Skeletal muscle tissue (tissue), 3 donors: ENCODE measurements at regions not wholly inside any gene's neighbourhood (a gene's known extent, or its start where the extent isn't known, plus 50 kb on each side); places are given as distances from the start of the nearest gene placed in this dataset.

Source experiments
- H3K27ac ChIP-seq: one replicate; pipeline ENCODE4 v1.7.0; 2013; ENCODE audit warnings: mild to moderate bottlenecking, low read depth, low read length, inconsistent platforms
- H3K27me3 ChIP-seq, 3 donors: one replicate each; pipeline ENCODE4 v1.7.0; 2013; ENCODE audit warnings: low read length in 3 of 3; ENCODE audit not compliant: control insufficient read depth in 3 of 3, insufficient read depth in 3 of 3
- H3K36me3 ChIP-seq, 3 donors: one replicate each; pipeline ENCODE4 v1.7.0; 2013; ENCODE audit warnings: low read length in 3 of 3; ENCODE audit not compliant: control insufficient read depth in 3 of 3, insufficient read depth in 3 of 3
- H3K4me1 ChIP-seq, 3 donors: one replicate each; pipeline ENCODE4 v1.7.0; 2013; ENCODE audit warnings: low read length in 3 of 3, mild to moderate bottlenecking in 3 of 3; ENCODE audit not compliant: control insufficient read depth in 3 of 3, insufficient read depth in 3 of 3
- H3K4me3 ChIP-seq, 3 donors: one replicate each; pipeline ENCODE4 v1.7.0; 2013; ENCODE audit warnings: low read length in 3 of 3
- H3K9ac ChIP-seq, 3 donors: one replicate each; pipeline ENCODE4 v1.7.0; 2013; ENCODE audit warnings: low read length in 3 of 3, mild to moderate bottlenecking in 3 of 3, moderate library complexity in 2 of 3, low read depth in 1 of 3
- H3K9me3 ChIP-seq, 3 donors: one replicate each; pipeline ENCODE4 v1.7.0; 2013; ENCODE audit warnings: low read length in 3 of 3; ENCODE audit not compliant: control insufficient read depth in 3 of 3
- donor health status: Osteomylitis.

GRCh38 chr16:62692685-62693084, 656.4 kb upstream of the CDH8 start:
- Histone ChIP-seq H3K27ac (no peak overlapping the region), H3K9ac (no peak overlapping the region), H3K4me1 (no peaks in the 10 kb centered on the region), H3K36me3 (no peaks in the 10 kb centered on the region), H3K4me3 (no peak overlapping the region), H3K9me3 (peaks cover 0 to 2% (median 0%) of the 10 kb centered on the region in 3 donors), H3K27me3 (no peaks in the 10 kb centered on the region)

DNA sequence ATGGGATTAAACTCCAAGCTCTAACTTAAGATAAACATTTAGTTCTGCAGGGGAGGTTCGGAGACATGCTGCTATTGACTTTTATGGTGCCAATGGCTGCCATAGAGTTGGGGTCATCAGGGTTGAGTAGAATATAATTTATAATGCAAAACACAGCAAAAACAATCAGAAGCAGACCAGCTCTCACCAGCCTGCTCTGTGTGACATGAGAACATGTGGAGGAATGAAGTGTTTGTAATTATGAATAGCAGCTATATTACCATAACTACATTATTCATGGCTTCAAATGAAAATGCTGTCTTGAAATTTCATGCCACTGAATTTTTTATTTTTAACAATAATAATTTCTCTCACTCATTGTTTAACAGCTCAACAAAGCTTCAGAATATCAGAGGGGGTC, 645.6 kb upstream of the CDH8 start:
- Histone ChIP-seq H3K27me3 (no peaks in the 10 kb centered on the region), H3K9me3 (peaks cover 3 to 10% (median 4%) of the 10 kb centered on the region in 3 donors)

DNA sequence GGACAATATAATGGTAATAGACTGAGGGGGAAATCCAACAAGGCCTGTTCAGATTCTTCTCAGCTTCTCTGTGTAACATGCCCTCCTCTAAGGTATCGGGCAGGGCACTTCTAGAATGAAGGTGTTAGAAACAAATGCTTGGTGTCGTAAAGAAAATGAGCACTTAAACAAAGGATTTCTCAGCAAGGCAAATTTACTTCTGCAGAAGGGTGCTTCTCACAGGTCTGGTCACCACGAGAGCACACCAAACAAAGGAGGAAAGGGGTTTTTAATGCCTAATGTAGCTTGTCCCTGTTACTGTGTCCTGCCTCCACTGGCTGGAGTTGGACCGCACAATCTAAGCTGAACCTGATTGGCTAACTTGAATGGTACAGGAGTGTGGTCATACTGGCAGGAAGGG, 642.6 kb upstream of the CDH8 start:
- Histone ChIP-seq H3K4me3 (no peak overlapping the region), H3K9me3 (peaks cover 3 to 5% (median 4%) of the 10 kb centered on the region in 3 donors), H3K27me3 (no peaks in the 10 kb centered on the region), H3K27ac (no peak overlapping the region), H3K9ac (no peak overlapping the region), H3K36me3 (no peaks in the 10 kb centered on the region), H3K4me1 (no peaks in the 10 kb centered on the region)

More for the DNA sequence above, 645.6 kb upstream of the CDH8 start:
- Histone ChIP-seq H3K27ac (no peak overlapping the region), H3K4me1 (no peaks in the 10 kb centered on the region), H3K4me3 (no peak overlapping the region), H3K9ac (no peak overlapping the region), H3K36me3 (no peaks in the 10 kb centered on the region)

- Histone ChIP-seq H3K4me3 (no peak overlapping the region), H3K9ac (no peak overlapping the region), H3K27ac (no peak overlapping the region), H3K36me3 (no peaks in the 10 kb centered on the region), H3K27me3 (no peaks in the 10 kb centered on the region), H3K9me3 (peaks cover 0 to 5% (median 3%) of the 10 kb centered on the region in 3 donors), H3K4me1 (no peaks in the 10 kb centered on the region)
Measured at GRCh38 chr16:62676306-62676705, 640.1 kb upstream of the CDH8 start.

GRCh38 chr16:62665269-62665668, 629.0 kb upstream of the CDH8 start:
- H3K27me3 ChIP-seq = no peaks in the 10 kb centered on the region
- no peak overlapping the region for H3K27ac ChIP-seq
- H3K9me3 ChIP-seq = no peaks in the 10 kb centered on the region
- H3K9ac ChIP-seq = no peak overlapping the region
- no peaks in the 10 kb centered on the region for H3K4me1 ChIP-seq
- H3K4me3 ChIP-seq = no peak overlapping the region
- H3K36me3 ChIP-seq = no peaks in the 10 kb centered on the region

DNA sequence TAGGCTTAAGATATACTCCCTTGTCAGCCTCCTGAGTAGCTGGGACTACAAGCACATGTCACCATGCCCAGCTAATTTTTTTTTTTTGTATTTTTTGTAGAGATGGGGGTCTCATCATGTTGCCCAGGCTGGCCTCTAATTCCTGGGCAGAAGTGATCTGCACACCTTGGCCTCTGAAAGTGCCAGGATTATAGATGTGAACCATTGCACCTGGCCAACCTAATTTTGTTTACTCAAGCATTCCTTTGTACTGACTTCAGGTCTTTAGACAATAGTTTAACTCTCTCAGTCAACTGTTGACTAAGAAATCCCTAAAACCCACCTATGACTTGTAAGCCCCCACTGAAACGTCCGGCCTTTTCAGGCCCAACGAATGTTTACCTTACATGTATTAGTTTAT, 628.3 kb upstream of the CDH8 start:
- Histone ChIP-seq H3K9ac (no peak overlapping the region), H3K4me1 (no peaks in the 10 kb centered on the region), H3K27me3 (no peaks in the 10 kb centered on the region), H3K27ac (no peak overlapping the region), H3K9me3 (no peaks in the 10 kb centered on the region), H3K4me3 (no peak overlapping the region), H3K36me3 (no peaks in the 10 kb centered on the region)

DNA sequence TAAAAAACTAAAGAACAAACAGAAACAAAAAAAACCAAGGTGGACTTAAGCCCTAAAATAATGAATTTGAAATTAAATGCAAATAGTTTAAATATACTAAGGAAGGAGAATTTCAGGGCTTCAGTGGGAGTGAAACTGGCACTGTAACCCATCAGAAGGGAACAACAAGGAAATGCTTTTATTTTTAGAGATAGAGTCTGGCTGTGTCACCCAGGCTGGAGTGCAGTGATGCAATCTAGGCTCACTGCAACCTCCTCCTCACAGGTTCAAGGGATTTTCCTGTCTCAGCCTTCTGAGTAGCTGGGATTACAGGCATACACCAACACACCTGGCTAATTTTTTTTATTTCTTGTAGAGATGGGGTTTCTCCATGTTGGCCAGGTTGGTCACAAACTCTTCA, 625.2 kb upstream of the CDH8 start:
- Histone ChIP-seq H3K27me3 (no peaks in the 10 kb centered on the region), H3K36me3 (no peaks in the 10 kb centered on the region), H3K27ac (no peak overlapping the region), H3K9ac (no peak overlapping the region), H3K9me3 (no peaks in the 10 kb centered on the region), H3K4me1 (no peaks in the 10 kb centered on the region), H3K4me3 (no peak overlapping the region)

- H3K9me3 ChIP-seq = no peaks in the 10 kb centered on the region
Measured at GRCh38 chr16:62657116-62657515, 620.9 kb upstream of the CDH8 start.

DNA sequence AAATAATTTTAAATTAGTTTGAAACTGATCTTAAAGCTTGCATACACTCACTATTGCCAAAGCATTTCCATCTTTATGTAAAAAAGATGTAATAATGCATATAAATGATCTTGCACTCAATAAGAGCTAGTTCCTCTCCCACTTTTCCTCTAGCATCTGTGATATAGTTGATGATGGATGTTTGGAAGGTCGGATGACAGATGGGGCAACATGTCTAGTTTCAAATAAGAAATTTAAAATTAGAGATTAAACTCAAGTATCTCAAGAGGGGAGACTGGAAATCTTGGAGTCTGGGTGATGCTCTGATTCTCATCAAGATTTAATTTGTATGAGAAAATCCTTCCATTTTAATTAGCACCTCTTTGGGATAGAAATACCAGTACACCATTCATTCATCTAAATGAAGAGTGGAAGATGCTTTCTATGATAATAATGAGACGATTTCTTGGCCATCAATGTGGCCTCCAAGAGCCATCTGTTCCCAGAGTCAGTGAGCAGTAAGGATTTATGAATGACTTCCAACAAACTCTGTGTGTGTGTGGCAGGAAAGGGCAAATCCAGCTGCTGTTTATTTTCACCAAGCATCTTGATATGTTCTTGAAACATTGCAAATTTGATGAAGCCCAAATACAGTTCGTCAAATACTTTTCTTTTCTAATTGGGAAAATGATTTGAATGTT, 616.3 kb upstream of the CDH8 start:
- H3K9ac ChIP-seq = no peak overlapping the region
- H3K27ac ChIP-seq = no peak overlapping the region
- no peaks in the 10 kb centered on the region for H3K27me3 ChIP-seq
- no peaks in the 10 kb centered on the region for H3K4me1 ChIP-seq
- no peaks in the 10 kb centered on the region for H3K36me3 ChIP-seq
- H3K9me3 ChIP-seq = peaks cover 0 to 2% (median 0%) of the 10 kb centered on the region in 3 donors
- no peak overlapping the region for H3K4me3 ChIP-seq

More at GRCh38 chr16:62657116-62657515, 620.9 kb upstream of the CDH8 start:
- no peak overlapping the region for H3K27ac ChIP-seq
- H3K36me3 ChIP-seq = no peaks in the 10 kb centered on the region
- H3K27me3 ChIP-seq = no peaks in the 10 kb centered on the region
- no peaks in the 10 kb centered on the region for H3K4me1 ChIP-seq
- no peak overlapping the region for H3K4me3 ChIP-seq
- no peak overlapping the region for H3K9ac ChIP-seq

GRCh38 chr16:62648256-62648655, 612.0 kb upstream of the CDH8 start:
- Histone ChIP-seq H3K36me3 (no peaks in the 10 kb centered on the region), H3K9me3 (peaks cover 0 to 6% (median 4%) of the 10 kb centered on the region in 3 donors), H3K27me3 (no peaks in the 10 kb centered on the region), H3K4me1 (no peaks in the 10 kb centered on the region), H3K27ac (no peak overlapping the region), H3K9ac (no peak overlapping the region), H3K4me3 (no peak overlapping the region)
